ENCODE measurements at regions not wholly inside any gene's neighbourhood (a gene's known extent, or its start where the extent isn't known, plus 50 kb on each side); places are given as distances from the start of the nearest gene placed in this dataset.

DNA sequence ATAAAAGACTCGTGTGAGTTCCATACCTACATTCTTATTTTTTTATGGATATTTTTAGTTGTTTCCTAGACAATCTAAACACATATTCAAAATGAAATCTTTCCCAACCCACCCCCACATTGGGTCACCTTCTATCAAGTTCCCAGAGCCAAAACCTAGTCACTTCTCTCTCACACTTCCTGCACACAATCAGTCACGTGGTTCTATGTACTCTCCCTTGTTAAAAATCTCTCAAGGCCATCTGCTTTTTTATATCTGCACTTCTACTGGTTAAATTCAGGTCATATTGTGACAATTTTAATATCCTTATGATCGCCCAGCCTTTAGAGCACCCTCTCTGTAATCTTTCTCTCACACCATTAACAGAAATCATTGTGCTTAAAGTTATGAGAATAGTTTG lies 175.0 kb upstream of the SYT10 start:
- RAD21 ChIA-PET (ENCODE audit: low non-redundant PET in 1 of 2, low total read pairs in 2 of 2, uncharacterized antibody in 2 of 2, unreplicated experiment in 2 of 2): no interaction called here
- H3K4me2 ChIP-seq (ENCODE audit: low read length): no peak overlapping the region
- H3K79me2 ChIP-seq (ENCODE audit: insufficient read depth, low read length): no peaks in the 10 kb centered on the region
- H3K9me3 ChIP-seq (ENCODE audit: control insufficient read depth in 1 of 2, insufficient read depth in 1 of 2, low read depth in 1 of 2, low read length in 2 of 2): peaks cover 6 to 8% of the 10 kb centered on the region in 2 experiments; a peak in 2 of 4 replicates
- no peaks in the 10 kb centered on the region for H3K27me3 ChIP-seq (ENCODE audit: insufficient read depth, low read length)
- H3K9me2 ChIP-seq (ENCODE audit: insufficient read depth): no peaks in the 10 kb centered on the region
- intact Hi-C loops (cut with micrococcal nuclease): no loop called here
- no peaks in the 10 kb centered on the region for H3K36me3 ChIP-seq (ENCODE audit: control insufficient read depth in 1 of 2, insufficient read depth in 2 of 2, low read length in 2 of 2)
- H3K4me1 ChIP-seq (ENCODE audit: control insufficient read depth in 1 of 2, insufficient read depth in 2 of 2, low read length in 2 of 2): no peaks in the 10 kb centered on the region
- DNase-seq (ENCODE audit: low read depth, low spot score) (no peak), ATAC-seq (no peak)
- POLR2A ChIA-PET: no interaction called here
- no peak for TF ChIP-seq FOSL1 (IDR thresholded peaks at IDR 0.05; ENCODE audit: low read depth)
- no peak for TF ChIP-seq ZFX (IDR thresholded peaks at IDR 0.05)
- no peak for TF ChIP-seq TCF7L2 (IDR thresholded peaks at IDR 0.05; ENCODE audit: borderline replicate concordance, extremely low read depth, insufficient read depth, insufficient read length)
- no peak for TF ChIP-seq SP1 (IDR thresholded peaks at IDR 0.05; ENCODE audit: low read depth)
- TF ChIP-seq, protein P1, sequence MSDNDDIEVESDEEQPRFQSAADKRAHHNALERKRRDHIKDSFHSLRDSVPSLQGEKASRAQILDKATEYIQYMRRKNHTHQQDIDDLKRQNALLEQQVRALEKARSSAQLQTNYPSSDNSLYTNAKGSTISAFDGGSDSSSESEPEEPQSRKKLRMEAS (IDR thresholded peaks at IDR 0.05): no peak
- TF ChIP-seq, protein P2, sequence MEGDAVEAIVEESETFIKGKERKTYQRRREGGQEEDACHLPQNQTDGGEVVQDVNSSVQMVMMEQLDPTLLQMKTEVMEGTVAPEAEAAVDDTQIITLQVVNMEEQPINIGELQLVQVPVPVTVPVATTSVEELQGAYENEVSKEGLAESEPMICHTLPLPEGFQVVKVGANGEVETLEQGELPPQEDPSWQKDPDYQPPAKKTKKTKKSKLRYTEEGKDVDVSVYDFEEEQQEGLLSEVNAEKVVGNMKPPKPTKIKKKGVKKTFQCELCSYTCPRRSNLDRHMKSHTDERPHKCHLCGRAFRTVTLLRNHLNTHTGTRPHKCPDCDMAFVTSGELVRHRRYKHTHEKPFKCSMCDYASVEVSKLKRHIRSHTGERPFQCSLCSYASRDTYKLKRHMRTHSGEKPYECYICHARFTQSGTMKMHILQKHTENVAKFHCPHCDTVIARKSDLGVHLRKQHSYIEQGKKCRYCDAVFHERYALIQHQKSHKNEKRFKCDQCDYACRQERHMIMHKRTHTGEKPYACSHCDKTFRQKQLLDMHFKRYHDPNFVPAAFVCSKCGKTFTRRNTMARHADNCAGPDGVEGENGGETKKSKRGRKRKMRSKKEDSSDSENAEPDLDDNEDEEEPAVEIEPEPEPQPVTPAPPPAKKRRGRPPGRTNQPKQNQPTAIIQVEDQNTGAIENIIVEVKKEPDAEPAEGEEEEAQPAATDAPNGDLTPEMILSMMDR (IDR thresholded peaks at IDR 0.05 in 2 of 3, conservative IDR thresholded peaks at IDR 0.05 in 1 of 3; ENCODE audit: borderline replicate concordance in 1 of 3, insufficient read depth in 1 of 3, low read depth in 2 of 3, low read length in 2 of 3): no peak
- TF ChIP-seq, protein P3, sequence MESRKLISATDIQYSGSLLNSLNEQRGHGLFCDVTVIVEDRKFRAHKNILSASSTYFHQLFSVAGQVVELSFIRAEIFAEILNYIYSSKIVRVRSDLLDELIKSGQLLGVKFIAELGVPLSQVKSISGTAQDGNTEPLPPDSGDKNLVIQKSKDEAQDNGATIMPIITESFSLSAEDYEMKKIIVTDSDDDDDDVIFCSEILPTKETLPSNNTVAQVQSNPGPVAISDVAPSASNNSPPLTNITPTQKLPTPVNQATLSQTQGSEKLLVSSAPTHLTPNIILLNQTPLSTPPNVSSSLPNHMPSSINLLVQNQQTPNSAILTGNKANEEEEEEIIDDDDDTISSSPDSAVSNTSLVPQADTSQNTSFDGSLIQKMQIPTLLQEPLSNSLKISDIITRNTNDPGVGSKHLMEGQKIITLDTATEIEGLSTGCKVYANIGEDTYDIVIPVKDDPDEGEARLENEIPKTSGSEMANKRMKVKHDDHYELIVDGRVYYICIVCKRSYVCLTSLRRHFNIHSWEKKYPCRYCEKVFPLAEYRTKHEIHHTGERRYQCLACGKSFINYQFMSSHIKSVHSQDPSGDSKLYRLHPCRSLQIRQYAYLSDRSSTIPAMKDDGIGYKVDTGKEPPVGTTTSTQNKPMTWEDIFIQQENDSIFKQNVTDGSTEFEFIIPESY (IDR thresholded peaks at IDR 0.05; ENCODE audit: extremely low read depth, insufficient replicate concordance, low read length): no peak
- H2AFZ ChIP-seq (ENCODE audit: low read depth, low read length, poor library complexity, severe bottlenecking): no peak overlapping the region
- no peak overlapping the region for H3K27ac ChIP-seq (ENCODE audit: low read depth, low read length)
- no TSS peak for BruUV-seq (replicated peaks)
- H3K9ac ChIP-seq (ENCODE audit: low read length): no peak overlapping the region
- CTCF ChIA-PET: no interaction called here
- no peaks in the 10 kb centered on the region for H4K20me1 ChIP-seq (ENCODE audit: insufficient read depth)
- no peak overlapping the region for H3K4me3 ChIP-seq (replicated peaks in 1 of 2; ENCODE audit: low read depth in 1 of 2, low read length in 2 of 2)

All from HCT116 (cell line).